ENCODE measurements at regions not wholly inside any gene's neighbourhood (a gene's known extent, or its start where the extent isn't known, plus 50 kb on each side); places are given as distances from the start of the nearest gene placed in this dataset.

DNA sequence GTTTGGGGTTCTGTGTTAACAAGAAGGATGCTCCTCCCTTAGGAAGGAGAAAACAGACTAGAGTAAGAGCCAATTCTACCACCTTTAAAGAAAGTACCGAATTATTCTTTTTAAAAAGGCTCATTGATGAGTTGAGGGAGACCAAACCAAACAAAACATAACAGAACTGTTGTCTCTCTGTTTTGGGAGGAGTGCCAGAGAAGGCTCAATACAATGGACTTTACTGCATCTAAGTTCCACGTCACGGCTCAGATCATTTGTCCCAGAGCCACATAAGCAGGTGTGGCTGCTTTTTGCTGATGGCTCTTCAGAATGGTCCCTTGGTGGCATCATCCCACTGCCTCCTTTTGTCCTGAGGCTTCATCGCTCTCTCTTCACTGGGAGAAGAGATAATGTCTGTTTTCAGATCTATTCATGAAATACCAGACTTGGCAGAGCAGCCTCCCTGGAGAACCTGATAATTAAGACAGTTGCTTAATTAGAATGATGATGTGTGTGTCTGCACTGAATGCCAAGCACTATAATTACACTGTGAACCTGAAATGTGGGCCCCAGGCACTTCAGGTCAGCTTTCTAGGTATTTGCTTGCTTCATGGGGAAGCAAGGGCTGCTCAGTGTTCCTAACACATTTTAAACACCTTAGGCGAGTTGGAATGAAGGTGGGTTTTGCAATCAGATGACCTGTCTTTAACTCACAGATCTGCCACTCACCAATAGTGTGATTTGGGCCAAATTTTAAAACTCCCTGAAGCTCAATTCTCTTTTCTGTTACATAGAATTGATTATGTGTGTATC, 335.2 kb upstream of the MCTP2 start:
- Histone ChIP-seq H3K36me3 (ENCODE audit: control insufficient read depth, insufficient read depth, low read length) (no peaks in the 10 kb centered on the region), H3K27me3 (ENCODE audit: control insufficient read depth, insufficient read depth, low read length) (no peaks in the 10 kb centered on the region), H3K4me3 (ENCODE audit: low read depth, low read length) (no peak overlapping the region)
- TF ChIP-seq, protein P1, sequence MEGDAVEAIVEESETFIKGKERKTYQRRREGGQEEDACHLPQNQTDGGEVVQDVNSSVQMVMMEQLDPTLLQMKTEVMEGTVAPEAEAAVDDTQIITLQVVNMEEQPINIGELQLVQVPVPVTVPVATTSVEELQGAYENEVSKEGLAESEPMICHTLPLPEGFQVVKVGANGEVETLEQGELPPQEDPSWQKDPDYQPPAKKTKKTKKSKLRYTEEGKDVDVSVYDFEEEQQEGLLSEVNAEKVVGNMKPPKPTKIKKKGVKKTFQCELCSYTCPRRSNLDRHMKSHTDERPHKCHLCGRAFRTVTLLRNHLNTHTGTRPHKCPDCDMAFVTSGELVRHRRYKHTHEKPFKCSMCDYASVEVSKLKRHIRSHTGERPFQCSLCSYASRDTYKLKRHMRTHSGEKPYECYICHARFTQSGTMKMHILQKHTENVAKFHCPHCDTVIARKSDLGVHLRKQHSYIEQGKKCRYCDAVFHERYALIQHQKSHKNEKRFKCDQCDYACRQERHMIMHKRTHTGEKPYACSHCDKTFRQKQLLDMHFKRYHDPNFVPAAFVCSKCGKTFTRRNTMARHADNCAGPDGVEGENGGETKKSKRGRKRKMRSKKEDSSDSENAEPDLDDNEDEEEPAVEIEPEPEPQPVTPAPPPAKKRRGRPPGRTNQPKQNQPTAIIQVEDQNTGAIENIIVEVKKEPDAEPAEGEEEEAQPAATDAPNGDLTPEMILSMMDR (IDR thresholded peaks at IDR 0.05; ENCODE audit: insufficient read depth, low read depth, low read length) = no peak
- ChIA-PET POLR2A (interaction anchor here (0.5 kb wide), 1 partner anchor 133 kb away, joined by 4 read pairs; no protein-coding TSS in a partner anchor), CTCF (no interaction called here)
- DNase-seq (ENCODE audit: low read depth) = no peak

DNA sequence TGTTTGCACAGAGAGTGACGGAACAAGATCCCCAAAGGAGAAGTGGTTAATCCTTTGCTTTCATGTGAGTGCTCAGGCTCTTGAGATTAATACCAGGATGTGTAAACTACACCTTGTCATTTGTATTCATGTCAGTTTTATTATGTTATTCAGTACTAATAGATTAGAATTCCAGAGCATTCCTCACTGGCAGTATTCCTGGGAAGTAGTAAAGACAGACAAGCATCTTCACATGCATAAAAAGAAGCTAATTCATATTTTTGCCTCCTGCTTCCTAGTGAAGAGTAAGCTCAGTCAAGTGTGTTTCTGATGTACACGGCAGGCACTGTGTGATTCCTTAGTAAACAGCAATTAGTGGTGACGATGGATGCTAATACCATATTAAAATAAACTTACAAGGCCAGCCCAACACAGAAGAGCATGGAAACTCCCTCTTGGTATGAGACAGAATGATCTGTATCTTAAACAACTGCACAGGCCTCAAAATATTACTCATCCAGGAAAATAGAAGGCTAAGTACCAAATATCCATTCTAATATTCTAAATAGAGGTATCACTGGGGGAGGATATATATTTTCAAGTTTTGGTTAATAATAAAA, 336.8 kb upstream of the MCTP2 start:
- no peak for DNase-seq (ENCODE audit: low read depth)
- ChIA-PET CTCF (no interaction called here), POLR2A (no interaction called here)
- Histone ChIP-seq H3K27me3 (ENCODE audit: control insufficient read depth, insufficient read depth, low read length) (no peaks in the 10 kb centered on the region), H3K4me3 (ENCODE audit: low read depth, low read length) (no peak overlapping the region), H3K36me3 (ENCODE audit: control insufficient read depth, insufficient read depth, low read length) (no peaks in the 10 kb centered on the region)
- TF ChIP-seq, protein P1 (IDR thresholded peaks at IDR 0.05; ENCODE audit: insufficient read depth, low read depth, low read length) = no peak

DNA sequence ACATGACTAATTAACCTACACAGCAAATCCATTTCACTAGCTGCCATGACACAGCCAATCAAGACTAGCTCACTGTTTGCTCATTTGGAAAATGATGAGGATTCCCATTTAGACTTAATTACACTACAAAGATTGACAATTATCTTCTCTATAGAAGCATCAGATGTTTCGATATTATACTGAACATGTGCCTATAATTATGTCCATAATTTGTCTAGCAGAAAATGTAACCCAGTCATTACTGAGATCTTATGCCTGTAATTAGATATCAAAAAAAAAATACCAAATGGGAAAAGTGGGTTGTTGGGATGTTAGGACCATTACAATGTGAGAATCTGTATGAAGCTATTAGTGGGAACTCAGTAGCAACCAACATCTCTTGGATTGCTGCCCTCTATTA, 344.2 kb upstream of the MCTP2 start:
- TF ChIP-seq, protein P1 (IDR thresholded peaks at IDR 0.05; ENCODE audit: insufficient read depth, low read depth, low read length) = no peak
- no peak for DNase-seq (ENCODE audit: low read depth)
- ChIA-PET CTCF (no interaction called here), POLR2A (no interaction called here)
- H3K27me3 ChIP-seq (ENCODE audit: control insufficient read depth, insufficient read depth, low read length) = no peaks in the 10 kb centered on the region
- no peak overlapping the region for H3K4me3 ChIP-seq (ENCODE audit: low read depth, low read length)
- no peaks in the 10 kb centered on the region for H3K36me3 ChIP-seq (ENCODE audit: control insufficient read depth, insufficient read depth, low read length)

DNA sequence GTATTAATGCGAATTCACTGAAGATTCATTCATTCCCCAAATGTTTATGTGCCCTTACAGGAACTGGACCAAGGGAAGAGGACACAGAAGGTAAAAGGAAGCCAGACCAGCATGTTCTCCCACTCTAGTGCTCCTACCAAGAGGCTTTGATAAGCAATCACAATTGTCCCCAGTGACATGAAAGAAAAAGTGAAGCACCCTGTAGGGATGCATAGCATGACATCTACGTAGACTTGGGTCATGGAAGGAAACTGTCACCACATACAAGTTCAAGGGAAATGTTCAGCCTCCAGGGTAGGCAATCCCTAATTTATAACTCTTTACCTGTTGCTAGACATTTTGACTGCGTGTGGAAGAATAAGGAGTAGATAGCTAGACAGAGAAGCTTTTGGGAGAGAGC, 348.6 kb upstream of the MCTP2 start:
- H3K4me3 ChIP-seq (ENCODE audit: low read depth, low read length) = no peak overlapping the region
- POLR2A ChIA-PET = no interaction called here
- TF ChIP-seq, protein P1 (IDR thresholded peaks at IDR 0.05; ENCODE audit: insufficient read depth, low read depth, low read length) = no peak
- H3K27me3 ChIP-seq (ENCODE audit: control insufficient read depth, insufficient read depth, low read length) = no peaks in the 10 kb centered on the region
- DNase-seq (ENCODE audit: low read depth) = no peak
- CTCF ChIA-PET = no interaction called here
- no peaks in the 10 kb centered on the region for H3K36me3 ChIP-seq (ENCODE audit: control insufficient read depth, insufficient read depth, low read length)

DNA sequence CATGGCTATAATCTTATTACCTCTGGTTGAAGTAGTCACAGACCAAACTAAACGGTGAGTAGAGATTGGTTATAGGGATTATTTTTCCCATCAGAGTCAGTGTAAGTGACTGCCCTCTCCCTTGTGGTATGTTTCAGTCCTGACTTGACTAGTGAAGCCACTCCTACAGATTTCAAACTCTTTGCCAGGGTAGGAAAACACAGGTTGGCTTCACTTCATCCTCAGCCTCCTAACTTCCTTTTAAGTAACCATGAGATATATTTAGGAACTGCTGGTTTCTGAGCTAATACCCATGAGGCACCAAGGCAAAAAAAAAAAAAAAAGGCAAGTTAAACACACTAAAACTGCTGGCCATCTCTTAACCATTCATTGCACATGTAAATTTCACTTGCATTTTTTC, 349.2 kb upstream of the MCTP2 start:
- H3K27me3 ChIP-seq (ENCODE audit: control insufficient read depth, insufficient read depth, low read length) = no peaks in the 10 kb centered on the region
- H3K36me3 ChIP-seq (ENCODE audit: control insufficient read depth, insufficient read depth, low read length) = no peaks in the 10 kb centered on the region
- TF ChIP-seq, protein P1 (IDR thresholded peaks at IDR 0.05; ENCODE audit: insufficient read depth, low read depth, low read length) = no peak
- H3K4me3 ChIP-seq (ENCODE audit: low read depth, low read length) = no peak overlapping the region
- POLR2A ChIA-PET = no interaction called here
- DNase-seq (ENCODE audit: low read depth) = no peak
- CTCF ChIA-PET = no interaction called here

Measured in BJ (cell line).